Fibroblast of the conjunctiva (primary cell): ENCODE measurements at regions not wholly inside any gene's neighbourhood (a gene's known extent, or its start where the extent isn't known, plus 50 kb on each side); places are given as distances from the start of the nearest gene placed in this dataset.

Experiments used
- DNase-seq: peaks from one replicate; pipeline ENCODE4 v3.0.0-alpha.2; 2010; ENCODE audit warnings: low read depth

DNA sequence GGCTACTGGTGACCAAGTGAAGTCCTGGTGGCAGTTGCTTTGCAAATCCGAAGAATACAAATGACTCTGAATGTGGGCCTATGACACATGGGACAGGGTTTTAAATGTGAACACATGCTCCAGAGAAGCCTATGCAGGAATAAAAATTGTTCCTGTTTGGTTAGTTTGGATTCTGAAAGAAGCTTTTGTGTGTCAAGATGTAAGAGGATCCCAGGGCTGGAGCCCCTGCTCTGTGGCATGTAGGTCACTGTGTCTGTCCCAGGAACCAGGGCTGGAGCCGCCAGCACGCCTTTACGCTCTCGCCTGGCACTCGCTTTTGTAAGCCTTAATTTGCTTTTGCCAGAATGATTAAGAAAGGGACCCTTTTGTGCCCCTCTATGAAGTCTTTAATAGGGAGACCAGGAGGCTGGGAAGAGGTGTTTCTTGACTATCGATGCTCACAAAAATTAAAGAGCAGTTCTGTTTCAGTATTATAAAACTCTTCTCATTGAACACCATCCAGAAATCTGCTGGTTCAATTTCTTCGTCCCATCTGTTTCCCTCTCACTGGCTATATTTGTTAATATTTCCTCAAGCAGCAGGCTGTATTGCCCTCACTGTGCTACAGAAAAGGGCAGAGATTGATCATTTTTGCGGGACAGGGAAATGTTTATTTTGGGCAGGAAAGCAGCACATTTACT, 532.7 kb upstream of the POU3F3 start:
- no peak for DNase-seq

GRCh38 chr2:104321796-104322349, 532.0 kb upstream of the POU3F3 start:
- DNase-seq = no peak

- peak; percentile 22 for DNase-seq
These were observed 521.2 kb upstream of the POU3F3 start for GRCh38 chr2:104332731-104333130.

GRCh38 chr2:104337869-104338268, 516.0 kb upstream of the POU3F3 start:
- DNase-seq = no peak

- DNase-seq = no peak
These were observed 513.8 kb upstream of the POU3F3 start for GRCh38 chr2:104340162-104340561.

DNA sequence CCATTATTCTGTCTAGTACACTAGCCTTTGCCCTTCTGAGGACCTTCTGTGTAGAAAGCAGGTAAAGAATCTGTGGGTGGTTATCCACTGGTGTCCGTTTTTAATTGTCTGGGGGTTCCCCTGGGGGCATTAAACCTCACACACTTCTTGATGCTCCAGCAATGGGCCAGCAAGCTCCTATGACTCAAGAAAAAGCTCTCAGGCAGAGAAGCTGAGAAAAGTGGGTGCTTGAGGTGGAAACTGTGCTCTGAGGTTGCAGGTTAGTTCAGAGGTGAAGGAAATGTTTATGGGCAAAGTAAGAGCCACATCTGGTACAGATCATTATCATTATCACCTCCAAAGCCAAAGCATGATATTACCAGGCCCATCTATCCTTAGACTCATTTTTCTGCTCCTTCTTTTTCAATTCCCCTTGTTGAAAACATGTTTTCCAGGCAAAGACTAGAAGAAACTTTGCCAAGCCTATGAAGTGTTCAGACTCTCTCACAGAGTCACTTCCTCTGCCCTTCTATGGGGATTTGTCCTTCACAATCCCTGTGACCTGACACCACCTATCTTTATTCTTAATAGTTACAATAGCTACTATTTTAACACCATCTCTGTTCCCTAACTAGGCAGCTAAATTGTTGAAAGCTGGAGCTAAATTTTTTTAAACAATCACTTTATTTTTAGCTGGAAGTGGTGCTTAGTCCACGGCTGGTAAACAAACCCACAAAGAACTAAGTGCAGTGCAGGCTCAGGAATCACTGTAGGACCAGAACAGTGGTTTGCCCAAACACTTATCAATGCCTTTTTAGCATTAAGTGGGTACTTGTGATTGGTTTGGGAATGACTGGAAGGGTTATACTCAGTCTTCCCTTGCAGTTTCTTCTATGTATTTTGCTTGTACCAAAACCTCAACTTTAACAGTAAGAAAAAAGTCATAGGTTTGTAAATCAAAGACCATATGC, 512.8 kb upstream of the POU3F3 start:
- no peak for DNase-seq

GRCh38 chr2:104344306-104344705, 509.6 kb upstream of the POU3F3 start:
- no peak for DNase-seq

DNA sequence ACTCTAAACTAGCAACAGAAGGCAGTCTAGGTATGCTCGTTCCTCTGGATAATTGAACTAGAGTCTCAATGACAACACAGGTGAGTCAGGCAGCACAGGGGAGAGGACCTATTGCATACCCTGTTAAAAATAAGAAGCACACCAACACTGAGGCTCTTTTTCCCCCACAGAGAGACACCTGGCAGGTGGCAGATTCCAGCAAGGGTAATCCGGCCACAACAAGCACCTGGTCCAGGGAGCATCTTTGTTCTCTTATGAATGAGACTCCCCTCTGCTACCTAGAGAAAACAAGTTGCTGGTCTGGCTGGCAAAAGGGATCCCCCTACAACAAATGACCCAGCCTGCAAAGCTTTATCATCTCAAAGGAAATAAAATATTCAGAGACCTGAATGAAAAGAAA, 508.9 kb upstream of the POU3F3 start:
- DNase-seq = no peak

DNA sequence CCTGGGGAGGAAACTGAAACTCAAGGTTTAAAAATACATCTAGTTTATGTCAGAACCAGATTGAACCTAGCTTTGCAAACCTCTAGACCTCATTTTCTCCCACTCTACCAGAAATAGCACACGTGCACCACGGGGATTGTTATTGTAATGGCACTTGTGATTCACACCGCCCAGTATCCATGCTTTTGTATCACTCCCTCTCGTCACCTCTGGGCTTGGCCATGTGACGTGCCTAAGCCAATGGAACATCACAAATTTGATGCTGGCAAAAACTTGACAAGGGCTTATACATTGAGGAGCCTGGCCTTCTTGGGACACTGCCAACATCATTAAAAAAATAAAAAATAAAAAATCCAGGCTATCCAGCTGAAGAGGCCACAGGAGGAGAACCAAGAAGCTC, 495.8 kb upstream of the POU3F3 start:
- no peak for DNase-seq

- no peak for DNase-seq
These were observed 492.5 kb upstream of the POU3F3 start for GRCh38 chr2:104361414-104361813.

GRCh38 chr2:104368089-104368488, 485.8 kb upstream of the POU3F3 start:
- no peak for DNase-seq

GRCh38 chr2:104371087-104371781, 482.7 kb upstream of the POU3F3 start:
- no peak for DNase-seq

GRCh38 chr2:104375206-104375605, 478.7 kb upstream of the POU3F3 start:
- DNase-seq = no peak

- DNase-seq = peak; percentile 16
These were observed 475.0 kb upstream of the POU3F3 start for GRCh38 chr2:104378853-104379374.

- no peak for DNase-seq
These were observed 469.0 kb upstream of the POU3F3 start for GRCh38 chr2:104384961-104385360.

- no peak for DNase-seq
These were observed 468.2 kb upstream of the POU3F3 start for GRCh38 chr2:104385743-104386142.

- DNase-seq = no peak
These were observed 465.6 kb upstream of the POU3F3 start for GRCh38 chr2:104388296-104388695.

DNA sequence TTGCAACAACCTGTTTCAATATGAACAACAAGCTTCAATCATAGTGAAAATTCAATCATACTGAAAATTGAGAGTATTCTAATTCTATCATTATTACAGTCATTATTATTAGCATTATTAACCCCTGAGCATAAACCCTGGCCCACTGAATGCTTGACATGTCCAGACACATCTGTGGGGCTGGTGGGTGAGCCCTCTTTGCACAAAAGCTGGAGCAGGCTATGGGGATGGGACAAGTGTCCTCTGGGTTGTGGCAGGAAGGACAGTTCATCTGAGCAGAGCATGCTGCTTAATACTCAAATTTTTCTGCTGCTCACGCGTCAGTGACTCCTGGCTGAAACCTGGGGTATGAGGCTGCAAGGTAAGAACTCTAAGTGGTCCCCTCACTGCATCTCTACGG, 451.1 kb upstream of the POU3F3 start:
- DNase-seq = no peak

GRCh38 chr2:104404526-104404925, 449.4 kb upstream of the POU3F3 start:
- no peak for DNase-seq

DNA sequence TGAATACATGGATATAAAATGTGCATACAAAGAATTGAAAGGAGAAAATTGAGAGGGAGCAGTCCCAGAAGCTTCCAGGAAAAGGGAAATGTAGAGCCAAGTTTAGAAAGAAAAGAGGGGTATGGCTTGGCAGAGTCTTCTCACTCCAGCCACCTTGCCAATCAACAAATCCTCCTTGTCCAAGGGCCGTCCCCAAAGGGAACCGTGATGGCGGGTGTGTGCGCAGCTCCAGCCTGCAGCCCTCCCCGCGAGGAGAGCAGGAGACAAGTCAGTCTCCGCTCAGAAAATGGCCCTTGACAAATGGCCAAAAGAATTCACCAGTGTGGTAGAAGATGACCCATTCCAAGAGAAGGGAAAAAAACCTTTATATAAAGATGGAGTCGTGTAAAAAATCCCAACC, 448.3 kb upstream of the POU3F3 start:
- DNase-seq = no peak

DNA sequence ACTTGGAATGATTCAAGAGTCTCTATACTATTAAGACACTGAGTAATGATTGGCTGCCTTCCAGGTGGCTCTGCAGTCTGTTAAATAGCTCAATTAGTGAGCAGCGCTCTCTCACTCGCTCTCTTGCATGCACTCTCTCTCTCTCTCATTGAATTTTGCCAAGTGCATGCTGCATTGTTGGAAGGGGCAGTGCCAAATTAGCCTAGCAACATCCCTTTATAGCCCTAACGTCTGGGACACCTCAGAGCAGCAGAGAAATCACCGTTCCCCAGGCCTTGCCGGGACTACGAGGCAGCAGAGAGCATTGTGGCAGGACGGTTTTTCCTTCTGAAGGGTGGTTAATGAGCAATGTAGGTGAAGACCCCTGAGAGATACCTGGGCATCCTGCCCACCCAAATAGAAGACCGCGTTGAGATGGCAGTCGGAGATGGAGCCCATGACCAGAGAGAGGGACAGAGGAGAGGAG, 447.6 kb upstream of the POU3F3 start:
- DNase-seq = peak; percentile 1

DNA sequence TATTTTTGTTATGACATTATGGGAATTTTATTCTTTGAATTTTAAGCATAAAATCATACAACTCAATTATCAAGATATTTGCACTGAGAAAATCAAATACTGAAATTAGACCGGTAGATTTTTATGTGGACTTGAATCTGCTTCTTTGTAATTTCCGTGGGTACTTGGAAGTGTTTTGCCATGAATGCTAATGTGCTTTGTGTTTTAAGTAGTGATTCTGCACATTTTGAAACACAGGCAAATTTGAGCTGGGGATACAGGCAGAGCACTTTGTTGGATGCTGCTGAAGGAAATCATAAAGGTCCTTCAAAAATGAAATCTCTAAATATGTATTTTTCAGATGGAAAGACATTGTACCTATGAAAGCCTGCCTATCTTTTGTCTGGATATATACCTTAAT, 446.3 kb upstream of the POU3F3 start:
- no peak for DNase-seq
